DMS153 treated with DMSO at 0.1 percent for 48 hours (cell line): ENCODE measurements at regions not wholly inside any gene's neighbourhood (a gene's known extent, or its start where the extent isn't known, plus 50 kb on each side); places are given as distances from the start of the nearest gene placed in this dataset.
"Not testable (repeated sequence)": the region's sequence is repeated elsewhere in the genome, so short reads cannot be mapped to it uniquely, and the experiment has no call there.

Source experiments
- DNase-seq: peaks from one replicate; lab custom pipeline; 2025; ENCODE audit not compliant: unreplicated experiment; lab: John Stamatoyannopoulos, UW

- DNase-seq: no peak
These were observed 320.1 kb upstream of the THBS1 start for GRCh38 chr15:39260791-39261190.

- DNase-seq: not testable (repeated sequence)
These were observed 319.3 kb upstream of the THBS1 start for GRCh38 chr15:39261397-39262183.

GRCh38 chr15:39262995-39263772, 317.7 kb upstream of the THBS1 start:
- not testable (repeated sequence) for DNase-seq

GRCh38 chr15:39265261-39265660, 315.6 kb upstream of the THBS1 start:
- no peak for DNase-seq

- DNase-seq: no peak
These were observed 314.0 kb upstream of the THBS1 start for GRCh38 chr15:39266890-39267289.

- no peak for DNase-seq
These were observed 313.2 kb upstream of the THBS1 start for GRCh38 chr15:39267685-39268084.

- DNase-seq: no peak
These were observed 311.5 kb upstream of the THBS1 start for GRCh38 chr15:39269352-39269751.

GRCh38 chr15:39269821-39270220, 311.1 kb upstream of the THBS1 start:
- DNase-seq: no peak

GRCh38 chr15:39270221-39270855, 310.5 kb upstream of the THBS1 start:
- DNase-seq: no peak

- no peak for DNase-seq
These were observed 309.9 kb upstream of the THBS1 start for GRCh38 chr15:39270934-39271333.

GRCh38 chr15:39272901-39273300, 308.0 kb upstream of the THBS1 start:
- DNase-seq: no peak

GRCh38 chr15:39273717-39274411, 307.0 kb upstream of the THBS1 start:
- DNase-seq: peak; percentile 36

GRCh38 chr15:39275066-39275465, 305.8 kb upstream of the THBS1 start:
- DNase-seq: no peak

GRCh38 chr15:39279311-39279710, 301.6 kb upstream of the THBS1 start:
- no peak for DNase-seq

GRCh38 chr15:39281094-39281493, 299.8 kb upstream of the THBS1 start:
- DNase-seq: no peak

GRCh38 chr15:39282663-39283208, 298.1 kb upstream of the THBS1 start:
- DNase-seq: no peak

- no peak for DNase-seq
These were observed 297.3 kb upstream of the THBS1 start for GRCh38 chr15:39283531-39283930.

GRCh38 chr15:39285071-39285470, 295.8 kb upstream of the THBS1 start:
- no peak for DNase-seq

- no peak for DNase-seq
These were observed 295.2 kb upstream of the THBS1 start for GRCh38 chr15:39285663-39286062.

- DNase-seq: no peak
These were observed 294.2 kb upstream of the THBS1 start for GRCh38 chr15:39286706-39287105.
